HG03378 (cell line): ENCODE measurements at regions not wholly inside any gene's neighbourhood (a gene's known extent, or its start where the extent isn't known, plus 50 kb on each side); places are given as distances from the start of the nearest gene placed in this dataset.

Experiments used
- ATAC-seq: cut with Tn5 transposase; IDR thresholded peaks from one replicate; pipeline ENCODE4 v1.9.1; 2021; ENCODE audit warnings: mild to moderate bottlenecking, moderate library complexity; ENCODE audit not compliant: unreplicated experiment

- no peak for ATAC-seq
Observed at GRCh38 chr6:164130585-164130984, 716.1 kb downstream of the QKI start.

GRCh38 chr6:164130151-164130550 is 715.6 kb downstream of the QKI start:
- no peak for ATAC-seq

GRCh38 chr6:164129218-164129617 is 714.7 kb downstream of the QKI start:
- ATAC-seq, result no peak

- ATAC-seq, result no peak
Observed at GRCh38 chr6:164128101-164128500, 713.6 kb downstream of the QKI start.

- ATAC-seq, result no peak
Observed at GRCh38 chr6:164124986-164125385, 710.5 kb downstream of the QKI start.

GRCh38 chr6:164124473-164124872 is 710.0 kb downstream of the QKI start:
- no peak for ATAC-seq

GRCh38 chr6:164122109-164122508 is 707.6 kb downstream of the QKI start:
- no peak for ATAC-seq

GRCh38 chr6:164121527-164121926 is 707.0 kb downstream of the QKI start:
- ATAC-seq, result no peak

GRCh38 chr6:164114651-164115050 is 700.1 kb downstream of the QKI start:
- no peak for ATAC-seq

- no peak for ATAC-seq
Observed at GRCh38 chr6:164114051-164114450, 699.5 kb downstream of the QKI start.

GRCh38 chr6:164113637-164114036 is 699.1 kb downstream of the QKI start:
- no peak for ATAC-seq

GRCh38 chr6:164109770-164110140 is 695.2 kb downstream of the QKI start:
- ATAC-seq, result no peak

GRCh38 chr6:164108869-164109769 is 694.6 kb downstream of the QKI start:
- ATAC-seq, result no peak

GRCh38 chr6:164108092-164108491 is 693.6 kb downstream of the QKI start:
- no peak for ATAC-seq

GRCh38 chr6:164107297-164107995 is 692.9 kb downstream of the QKI start:
- no peak for ATAC-seq

- ATAC-seq, result no peak
Observed at GRCh38 chr6:164106345-164106769, 691.8 kb downstream of the QKI start.

- ATAC-seq, result no peak
Observed at GRCh38 chr6:164105705-164106104, 691.2 kb downstream of the QKI start.

- ATAC-seq, result no peak
Observed at GRCh38 chr6:164104432-164104831, 689.9 kb downstream of the QKI start.

- ATAC-seq, result no peak
Observed at GRCh38 chr6:164102693-164103092, 688.2 kb downstream of the QKI start.

- ATAC-seq, result no peak
Observed at GRCh38 chr6:164101859-164102258, 687.3 kb downstream of the QKI start.

GRCh38 chr6:164099269-164099865 is 684.8 kb downstream of the QKI start:
- ATAC-seq, result no peak

- no peak for ATAC-seq
Observed at GRCh38 chr6:164098857-164099267, 684.3 kb downstream of the QKI start.
